Transverse colon (tissue), 4 donors: ENCODE measurements at regions not wholly inside any gene's neighbourhood (a gene's known extent, or its start where the extent isn't known, plus 50 kb on each side); places are given as distances from the start of the nearest gene placed in this dataset.
"Not testable (repeated sequence)": the region's sequence is repeated elsewhere in the genome, so short reads cannot be mapped to it uniquely, and the experiment has no call there.

Experiments used
- DNase-seq: peaks from one replicate; pipeline ENCODE4 v3.0.0-alpha.2; 2019
- H3K27ac ChIP-seq, 4 donors: fragments of 200-600 bp; sonication (generic); 2 replicates each; pipeline ENCODE4 v1.5.1; 2016 to 2018; ENCODE audit warnings: inconsistent platforms in 4 of 4
- H3K27me3 ChIP-seq: fragments of 200-600 bp; sonication (generic); 2 replicates; pipeline ENCODE4 v1.5.1; 2017; ENCODE audit warnings: inconsistent platforms
- H3K36me3 ChIP-seq, 4 donors: fragments of 200-600 bp; sonication (generic); 2 replicates each; pipeline ENCODE4 v1.5.1; 2017 to 2019; ENCODE audit warnings: inconsistent platforms in 4 of 4
- H3K4me1 ChIP-seq, 4 donors: fragments of 200-600 bp; sonication (generic); 2 replicates each; pipeline ENCODE4 v1.5.1; 2017 to 2020; ENCODE audit warnings: inconsistent platforms in 4 of 4
- H3K4me3 ChIP-seq, 4 donors: fragments of 200-600 bp; sonication (generic); 1 replicate in 1 of 4; 2 replicates in 3 of 4; pipeline versions ENCODE4 v1.5.1 to v1.6.1; 2017 to 2019; ENCODE audit warnings: inconsistent platforms in 4 of 4
- H3K9me3 ChIP-seq, 2 donors: fragments of 200-600 bp; sonication (generic); 2 replicates each; pipeline ENCODE4 v1.5.1; 2017 to 2019; ENCODE audit warnings: inconsistent platforms in 2 of 2
- CTCF ChIP-seq, 5 experiments: fragments of 200-600 bp in 3 of 5; fragments of 450-650 bp in 2 of 5; sonication (generic) in 3 of 5; IDR thresholded peaks; 1 replicate in 2 of 5; 2 replicates in 3 of 5; pipeline ENCODE4 v1.5.1; 2016 to 2017; ENCODE audit warnings: antibody characterized with exemption in 5 of 5, inconsistent platforms in 3 of 5, mild to moderate bottlenecking in 2 of 5, moderate library complexity in 1 of 5
- EP300 ChIP-seq: sonication (generic); formaldehyde crosslinking; IDR thresholded peaks from one replicate; pipeline ENCODE4 v1.6.1; 2017; ENCODE audit warnings: antibody characterized with exemption, low read depth
- POLR2A ChIP-seq: fragments of 450-650 bp; IDR thresholded peaks from one replicate; pipeline ENCODE4 v1.6.1; 2016; ENCODE audit warnings: antibody characterized with exemption, mild to moderate bottlenecking, moderate library complexity
- POLR2AphosphoS5 ChIP-seq, 3 donors: sonication (generic); formaldehyde crosslinking; IDR thresholded peaks; one replicate each; pipeline ENCODE4 v1.6.1; 2016; ENCODE audit warnings: antibody characterized with exemption in 3 of 3
- WGBS, 2 donors: methylation state at CpG; one replicate each; pipeline ENCODE4 v1.1.5; 2018; ENCODE audit warnings: low coverage in 1 of 2; 5-methylcytosine and 5-hydroxymethylcytosine counted together
- in situ Hi-C, 4 donors: fragments of 200-750 bp; cut with MboI; loops; one replicate each; pipeline versions ENCODE4 v1.15.0 to v1.15.1; 2017; ENCODE audit warnings: low sequenced_read_pairs in 3 of 4, low pct_ligation_motif_present in 1 of 4, low pct_unique_long_range_greater_than_20kb in 1 of 4
- intact Hi-C: fragments of 100-400 bp; cut with DNase I; formaldehyde crosslinking; loops from one replicate; pipeline ENCODE4 v1.15.1; 2023; ENCODE audit warnings: low total_unique reads

GRCh38 chr4:86413426-86413825 lies 53.6 kb upstream of the MAPK10 start:
- H3K27me3 ChIP-seq, H3K9me3 ChIP-seq, H3K36me3 ChIP-seq, intact Hi-C loops, DNase-seq, H3K4me3 ChIP-seq, H3K27ac ChIP-seq, in situ Hi-C loops, H3K4me1 ChIP-seq: not testable (repeated sequence)
- WGBS, 2 donors, result 63% methylated on average over 5 of the region's 5 CpGs; no CpG with 5 or more reads in 1 of the 2 donors

- no peaks in the 10 kb centered on the region for H3K36me3 ChIP-seq
- no peak overlapping the region for H3K4me3 ChIP-seq
- TF ChIP-seq EP300 (no peak), CTCF (IDR thresholded peaks at IDR 0.05) (no peak), POLR2A (no peak), POLR2AphosphoS5 (IDR thresholded peaks at IDR 0.05) (no peak)
- H3K27ac ChIP-seq, result no peak overlapping the region
- no peak for DNase-seq
- no peaks in the 10 kb centered on the region for H3K4me1 ChIP-seq
- intact Hi-C loops (no loop called here), in situ Hi-C loops (no loop called here)
- H3K9me3 ChIP-seq, result no peaks in the 10 kb centered on the region
- no peaks in the 10 kb centered on the region for H3K27me3 ChIP-seq
- WGBS, 2 donors, result 64 to 79% methylated on average over 2 of the region's 2 CpGs
These were observed 54.8 kb upstream of the MAPK10 start for GRCh38 chr4:86414686-86415085.

GRCh38 chr4:86416081-86416480 lies 56.2 kb upstream of the MAPK10 start:
- no peaks in the 10 kb centered on the region for H3K27me3 ChIP-seq
- intact Hi-C loops (no loop called here), in situ Hi-C loops (no loop called here)
- H3K9me3 ChIP-seq, result no peaks in the 10 kb centered on the region
- H3K27ac ChIP-seq, result no peak overlapping the region
- WGBS, 2 donors, result 70 to 94% methylated on average over 2 to 3 of the region's 3 CpGs
- H3K36me3 ChIP-seq, result no peaks in the 10 kb centered on the region
- no peak overlapping the region for H3K4me3 ChIP-seq
- TF ChIP-seq EP300, result no peak
- no peak for TF ChIP-seq CTCF (IDR thresholded peaks at IDR 0.05)
- no peak for TF ChIP-seq POLR2A
- TF ChIP-seq POLR2AphosphoS5 (IDR thresholded peaks at IDR 0.05), result no peak
- H3K4me1 ChIP-seq, result no peaks in the 10 kb centered on the region
- no peak for DNase-seq

GRCh38 chr4:86421461-86421860 lies 61.6 kb upstream of the MAPK10 start:
- no peak overlapping the region for H3K27ac ChIP-seq
- TF ChIP-seq EP300, result no peak
- no peak for TF ChIP-seq POLR2A
- TF ChIP-seq CTCF (IDR thresholded peaks at IDR 0.05), result no peak
- no peak for TF ChIP-seq POLR2AphosphoS5 (IDR thresholded peaks at IDR 0.05)
- 94 to 100% methylated on average over 2 to 6 of the region's 6 CpGs for WGBS, 2 donors
- intact Hi-C loops (no loop called here), in situ Hi-C loops (no loop called here)
- H3K9me3 ChIP-seq, result no peaks in the 10 kb centered on the region
- DNase-seq, result no peak
- H3K27me3 ChIP-seq, result no peaks in the 10 kb centered on the region
- H3K36me3 ChIP-seq, result no peaks in the 10 kb centered on the region
- no peaks in the 10 kb centered on the region for H3K4me1 ChIP-seq
- no peak overlapping the region for H3K4me3 ChIP-seq

GRCh38 chr4:86431543-86432116 lies 71.8 kb upstream of the MAPK10 start:
- Histone ChIP-seq H3K36me3 (no peaks in the 10 kb centered on the region), H3K4me1 (no peaks in the 10 kb centered on the region), H3K27me3 (no peaks in the 10 kb centered on the region), H3K4me3 (no peak overlapping the region), H3K27ac (no peak overlapping the region), H3K9me3 (no peaks in the 10 kb centered on the region)
- in situ Hi-C loops (no loop called here), intact Hi-C loops (no loop called here)
- 89 to 90% methylated on average over 6 of the region's 6 CpGs for WGBS, 2 donors
- TF ChIP-seq CTCF (IDR thresholded peaks at IDR 0.05), result no peak
- no peak for TF ChIP-seq POLR2AphosphoS5 (IDR thresholded peaks at IDR 0.05)
- no peak for TF ChIP-seq POLR2A
- TF ChIP-seq EP300, result no peak
- no peak for DNase-seq
